GM21619 (cell line): ENCODE measurements at regions not wholly inside any gene's neighbourhood (a gene's known extent, or its start where the extent isn't known, plus 50 kb on each side); places are given as distances from the start of the nearest gene placed in this dataset.
"Not testable (repeated sequence)": the region's sequence is repeated elsewhere in the genome, so short reads cannot be mapped to it uniquely, and the experiment has no call there.

Experiments used
- ATAC-seq: cut with Tn5 transposase; IDR thresholded peaks from one replicate; pipeline ENCODE4 v1.9.1; 2021; ENCODE audit not compliant: unreplicated experiment

- no peak for ATAC-seq
These were observed 135.3 kb upstream of the LYPLAL1 start for GRCh38 chr1:219038398-219038797.

DNA sequence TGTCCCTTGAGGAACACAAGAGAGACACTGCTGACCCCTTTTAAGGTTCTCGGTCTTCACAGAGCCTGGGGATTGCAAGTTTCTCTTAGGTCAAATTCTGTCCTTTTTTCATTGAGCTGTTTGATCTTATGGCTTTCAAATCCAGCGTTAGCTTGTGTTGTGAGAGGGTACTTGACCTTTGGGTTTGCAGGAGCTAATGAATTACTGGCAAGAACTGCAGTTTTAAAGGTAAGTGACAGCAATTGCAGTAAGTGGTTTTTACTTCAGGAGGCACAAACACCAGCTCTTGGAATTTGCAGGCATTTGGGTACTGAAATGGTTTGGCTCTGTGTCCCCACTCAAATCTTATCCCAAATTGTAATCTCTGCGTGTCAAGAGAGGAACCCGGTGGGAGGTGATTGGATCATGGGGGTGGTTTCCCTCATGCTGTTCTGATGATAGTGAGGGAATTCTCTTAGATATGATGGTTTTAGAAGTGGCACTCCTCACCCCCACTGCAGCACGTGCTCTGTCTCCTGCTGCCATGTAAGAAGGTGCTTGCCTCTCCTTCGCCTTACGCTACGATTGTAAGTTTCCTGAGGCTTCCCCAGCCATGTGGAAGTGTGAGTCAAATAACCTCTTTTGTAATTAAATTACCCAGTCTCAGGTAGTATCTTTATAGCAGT is 134.5 kb upstream of the LYPLAL1 start:
- no peak for ATAC-seq

- ATAC-seq: no peak
These were observed 134.0 kb upstream of the LYPLAL1 start for GRCh38 chr1:219039682-219040154.

- ATAC-seq: no peak
These were observed 133.4 kb upstream of the LYPLAL1 start for GRCh38 chr1:219040291-219040690.

- no peak for ATAC-seq
These were observed 132.5 kb upstream of the LYPLAL1 start for GRCh38 chr1:219041141-219041540.

GRCh38 chr1:219041818-219042217 is 131.9 kb upstream of the LYPLAL1 start:
- no peak for ATAC-seq

DNA sequence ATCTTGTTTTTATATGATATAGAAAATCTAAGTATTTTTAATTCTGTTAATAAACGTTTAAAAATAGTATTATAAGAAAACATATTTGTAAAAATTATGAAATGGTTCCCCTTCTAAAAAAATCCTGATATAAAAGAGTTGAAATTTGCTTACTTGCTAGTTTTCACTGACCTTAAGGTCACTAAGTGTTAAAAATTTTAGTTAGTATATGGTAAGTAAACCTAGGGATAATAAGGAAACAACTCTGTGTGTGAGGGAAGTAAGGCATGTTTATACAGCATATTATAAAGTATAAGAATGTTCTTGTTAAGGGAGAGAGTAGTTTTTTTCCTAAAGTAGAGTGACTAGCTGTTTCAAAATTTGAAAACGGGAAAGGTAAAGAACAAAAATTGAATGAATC is 130.9 kb upstream of the LYPLAL1 start:
- no peak for ATAC-seq

- ATAC-seq: no peak
These were observed 128.4 kb upstream of the LYPLAL1 start for GRCh38 chr1:219045246-219045645.

GRCh38 chr1:219049501-219049900 is 124.2 kb upstream of the LYPLAL1 start:
- ATAC-seq: no peak

GRCh38 chr1:219050086-219050821 is 123.4 kb upstream of the LYPLAL1 start:
- no peak for ATAC-seq

DNA sequence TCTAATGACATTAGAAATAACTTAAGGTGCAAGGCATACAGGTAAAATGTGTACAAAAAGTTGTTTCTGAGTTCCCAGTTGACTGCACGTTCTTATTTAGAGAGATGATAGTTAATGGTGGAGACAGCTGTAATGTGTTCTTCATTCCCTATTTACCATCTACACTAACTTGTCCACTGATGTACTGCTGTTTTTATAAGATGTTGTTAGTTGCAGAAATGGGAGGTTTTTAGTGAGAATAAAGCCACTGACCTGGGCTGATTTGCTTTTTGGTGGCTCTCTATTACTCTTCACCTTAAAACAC is 122.9 kb upstream of the LYPLAL1 start:
- no peak for ATAC-seq

DNA sequence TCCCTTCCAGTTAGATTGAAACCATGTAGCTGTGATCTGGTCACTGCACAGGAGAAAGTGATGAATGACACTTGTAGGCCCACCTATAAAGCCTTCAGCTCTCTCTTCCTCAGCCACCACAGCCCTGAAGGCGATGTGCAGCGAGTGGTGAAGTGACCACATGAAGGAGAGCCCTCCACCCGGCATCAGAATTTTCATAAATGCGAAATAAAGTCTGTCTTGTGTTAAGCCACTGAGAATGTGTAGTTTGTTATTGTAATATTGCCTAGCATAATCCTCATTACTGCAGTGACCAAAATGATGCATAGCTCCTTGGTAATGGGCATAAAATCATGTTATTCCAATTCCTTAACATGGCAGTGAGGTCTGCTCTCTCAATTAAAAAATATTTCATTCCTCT is 122.1 kb upstream of the LYPLAL1 start:
- ATAC-seq: no peak

- no peak for ATAC-seq
These were observed 114.5 kb upstream of the LYPLAL1 start for GRCh38 chr1:219058891-219059820.

GRCh38 chr1:219060798-219061197 is 112.9 kb upstream of the LYPLAL1 start:
- ATAC-seq: no peak

GRCh38 chr1:219062161-219062560 is 111.5 kb upstream of the LYPLAL1 start:
- ATAC-seq: no peak

GRCh38 chr1:219066098-219066497 is 107.6 kb upstream of the LYPLAL1 start:
- no peak for ATAC-seq

DNA sequence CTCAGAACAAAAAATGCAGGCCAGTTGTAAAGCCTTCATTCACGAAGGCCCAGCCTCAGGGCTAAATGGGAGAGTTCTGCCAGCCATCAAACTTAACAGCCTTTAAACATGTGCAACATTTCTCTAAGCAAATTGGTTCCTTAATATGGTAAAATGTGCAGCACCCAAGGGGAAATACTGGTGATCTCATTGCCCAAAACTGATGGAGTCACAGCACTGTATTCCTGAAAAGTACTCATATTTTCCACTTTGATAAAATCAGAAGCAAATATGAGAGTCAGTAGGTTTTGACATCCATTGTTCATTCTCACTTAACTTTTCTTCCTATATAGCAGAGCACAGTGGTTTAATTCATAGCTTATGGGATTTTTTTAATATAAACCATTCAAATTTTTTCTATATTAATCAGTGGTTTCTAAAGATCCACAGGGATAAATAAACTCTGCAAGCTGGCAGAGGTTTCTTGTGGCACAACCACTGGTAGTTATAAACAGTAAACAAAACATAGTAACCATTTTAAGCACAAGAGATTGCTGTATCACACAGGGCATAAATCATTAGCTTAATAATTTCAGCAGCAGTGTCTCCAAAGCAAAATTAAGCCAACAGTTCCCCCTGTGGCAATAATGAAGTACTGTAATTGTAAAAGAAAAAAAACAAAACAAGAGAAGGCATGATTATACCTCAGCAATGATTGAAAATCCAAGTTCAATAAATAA is 106.9 kb upstream of the LYPLAL1 start:
- ATAC-seq: no peak

DNA sequence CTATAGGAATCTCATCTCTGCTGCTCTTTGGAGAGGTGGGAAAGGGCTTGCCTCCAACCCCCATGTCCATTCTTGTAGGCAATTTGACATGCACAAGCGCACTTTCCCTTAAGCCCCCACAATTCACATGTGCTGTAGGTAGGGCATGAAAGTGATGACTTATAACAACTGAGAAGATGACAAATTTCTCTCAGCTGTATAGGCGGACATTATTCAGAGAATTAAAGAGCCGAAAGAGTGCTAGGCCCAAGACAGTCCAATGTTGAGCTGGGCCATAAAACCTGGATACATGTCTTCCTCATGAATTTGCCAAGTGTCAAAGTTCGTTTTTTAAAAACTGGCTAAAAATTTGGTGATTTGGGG is 106.3 kb upstream of the LYPLAL1 start:
- ATAC-seq: no peak

GRCh38 chr1:219070395-219070794 is 103.3 kb upstream of the LYPLAL1 start:
- not testable (repeated sequence) for ATAC-seq

DNA sequence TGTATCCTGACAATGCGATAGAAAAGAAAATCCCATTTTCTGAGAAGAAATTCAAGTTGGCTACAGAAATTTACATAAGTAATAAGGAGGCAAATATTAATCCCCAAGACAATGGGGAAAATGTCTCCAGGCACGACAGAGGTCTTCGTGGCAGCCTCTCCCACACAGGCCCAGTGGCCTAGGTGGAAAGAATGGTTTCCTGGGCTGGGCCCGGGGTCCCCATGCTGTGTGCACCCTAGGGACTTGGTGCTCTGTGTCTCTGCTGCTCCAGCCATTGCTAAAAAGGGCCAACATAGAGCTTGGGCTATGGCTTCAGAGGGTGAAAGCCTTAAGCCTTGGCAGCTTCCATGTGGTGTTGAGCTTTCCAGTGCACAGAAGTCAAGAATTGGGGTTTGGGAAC is 102.5 kb upstream of the LYPLAL1 start:
- ATAC-seq: no peak

DNA sequence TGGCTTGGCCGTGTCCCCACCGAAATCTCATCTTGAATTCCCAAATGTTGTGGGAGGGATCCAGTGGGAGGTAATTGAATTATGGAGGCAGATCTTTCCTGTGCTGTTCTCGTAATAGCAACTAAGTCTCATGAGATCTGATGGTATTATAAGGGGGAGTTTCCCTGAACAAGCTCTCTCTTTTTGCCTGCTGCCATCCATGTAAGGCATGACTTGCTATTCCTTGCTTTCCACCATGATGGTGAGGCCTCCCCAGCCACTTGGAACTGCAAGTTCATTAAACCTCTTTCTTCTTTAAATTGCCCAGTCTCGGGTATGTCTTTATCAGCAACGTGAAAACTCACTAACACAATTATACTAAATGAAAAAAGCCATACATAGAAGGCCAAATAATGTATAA is 101.3 kb upstream of the LYPLAL1 start:
- no peak for ATAC-seq
